Skin of body (tissue), 1 donor: ENCODE measurements at regions not wholly inside any gene's neighbourhood (a gene's known extent, or its start where the extent isn't known, plus 50 kb on each side); places are given as distances from the start of the nearest gene placed in this dataset.
"Not testable (repeated sequence)": the region's sequence is repeated elsewhere in the genome, so short reads cannot be mapped to it uniquely, and the experiment has no call there.

ENCODE experiments used
- DNase-seq: peaks from one replicate; lab custom pipeline; 2025; lab: John Stamatoyannopoulos, UW

- DNase-seq: no peak
Observed at GRCh38 chr7:108813251-108814014, 243.8 kb downstream of the DNAJB9 start.

- no peak for DNase-seq
Observed at GRCh38 chr7:108815815-108816214, 246.1 kb downstream of the DNAJB9 start.

GRCh38 chr7:108818742-108819141 lies 249.1 kb downstream of the DNAJB9 start:
- DNase-seq: peak; percentile 38

- peak; percentile 2 for DNase-seq
Observed at GRCh38 chr7:108824840-108825580, 255.3 kb downstream of the DNAJB9 start.

- no peak for DNase-seq
Observed at GRCh38 chr7:108825581-108825909, 255.9 kb downstream of the DNAJB9 start.

- peak; percentile 34 for DNase-seq
Observed at GRCh38 chr7:108836256-108836655, 266.6 kb downstream of the DNAJB9 start.

GRCh38 chr7:108838198-108838597 lies 268.5 kb downstream of the DNAJB9 start:
- DNase-seq: peak; percentile 3

GRCh38 chr7:108839076-108839475 lies 269.4 kb downstream of the DNAJB9 start:
- DNase-seq: peak; percentile 0

GRCh38 chr7:108845951-108846350 lies 276.3 kb downstream of the DNAJB9 start:
- no peak for DNase-seq

GRCh38 chr7:108846471-108846870 lies 276.8 kb downstream of the DNAJB9 start:
- DNase-seq: no peak

GRCh38 chr7:108848486-108848885 lies 278.8 kb downstream of the DNAJB9 start:
- DNase-seq: no peak

GRCh38 chr7:108860615-108861014 lies 290.9 kb downstream of the DNAJB9 start:
- DNase-seq: no peak

GRCh38 chr7:108861071-108861470 lies 291.4 kb downstream of the DNAJB9 start:
- DNase-seq: no peak

- DNase-seq: no peak
Observed at GRCh38 chr7:108863227-108863848, 293.7 kb downstream of the DNAJB9 start.

GRCh38 chr7:108869070-108869469 lies 299.4 kb downstream of the DNAJB9 start:
- no peak for DNase-seq

- no peak for DNase-seq
Observed at GRCh38 chr7:108875139-108875538, 305.5 kb downstream of the DNAJB9 start.

GRCh38 chr7:108890862-108891261 lies 321.2 kb downstream of the DNAJB9 start:
- DNase-seq: no peak

- no peak for DNase-seq
Observed at GRCh38 chr7:108908456-108908855, 338.8 kb downstream of the DNAJB9 start.

GRCh38 chr7:108911016-108911415 lies 341.3 kb downstream of the DNAJB9 start:
- no peak for DNase-seq

- no peak for DNase-seq
Observed at GRCh38 chr7:108920490-108920889, 350.8 kb downstream of the DNAJB9 start.

- not testable (repeated sequence) for DNase-seq
Observed at GRCh38 chr7:108943048-108943447, 373.4 kb downstream of the DNAJB9 start.

- DNase-seq: no peak
Observed at GRCh38 chr7:108947526-108947925, 377.9 kb downstream of the DNAJB9 start.

- no peak for DNase-seq
Observed at GRCh38 chr7:108972004-108972403, 402.3 kb downstream of the DNAJB9 start.
